ENCODE measurements at regions not wholly inside any gene's neighbourhood (a gene's known extent, or its start where the extent isn't known, plus 50 kb on each side); places are given as distances from the start of the nearest gene placed in this dataset.
A peak's percentile ranks its signal among the peaks of the same experiment; 100 is the strongest.

DNA sequence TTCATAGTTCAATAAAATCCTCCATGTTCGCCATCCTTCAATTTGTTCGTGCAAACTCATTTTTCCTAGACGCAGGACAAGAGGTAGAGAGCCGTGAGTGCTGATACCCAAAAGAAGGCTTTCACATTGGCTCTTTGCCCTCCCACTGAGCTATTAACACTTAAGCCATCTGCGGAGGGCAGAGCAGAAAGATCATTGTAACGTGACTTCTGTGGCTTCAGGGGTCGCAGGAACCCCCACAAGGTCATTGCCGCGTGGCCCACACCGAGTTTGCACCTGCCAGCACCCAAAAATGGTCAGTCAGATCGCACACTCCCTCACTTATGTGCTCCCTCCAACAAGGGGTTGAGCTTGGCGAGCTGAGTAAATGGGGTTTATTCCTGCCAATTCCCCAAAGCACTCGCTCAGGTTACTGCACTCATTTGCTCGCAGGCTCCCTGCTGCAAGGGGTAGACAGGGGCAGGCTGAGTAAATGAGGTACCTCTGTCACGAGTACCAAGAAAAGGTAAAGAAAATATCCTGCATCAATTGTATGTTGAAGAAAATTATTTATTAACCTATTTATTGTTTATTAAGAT is 144.1 kb downstream of the PRR20E start:
- H3K4me3 ChIP-seq (ENCODE audit: control insufficient read depth in 1 of 7, extremely low read depth in 1 of 7, insufficient read depth in 4 of 7, low read depth in 2 of 7, low read length in 6 of 7), result no peak overlapping the region
- POLR2A ChIA-PET, result no interaction called here
- WGBS (ENCODE audit: insufficient coverage), result 94% methylated on average over 12 of the region's 15 CpGs

GRCh38 chr13:57314897-57315520 is 148.0 kb downstream of the PRR20E start:
- Histone ChIP-seq H3K9me3 (ENCODE audit: control extremely low read depth in 1 of 5, control insufficient read depth in 4 of 5, insufficient read depth in 2 of 5, low read depth in 1 of 5, low read length in 4 of 5) (no peaks in the 10 kb centered on the region), H3K27ac (ENCODE audit: insufficient read depth in 1 of 2, low read depth in 1 of 2, low read length in 2 of 2, poor library complexity in 1 of 2, severe bottlenecking in 2 of 2) (no peak overlapping the region), H3K4me1 (ENCODE audit: control extremely low read depth in 1 of 4, control insufficient read depth in 4 of 4, insufficient read depth in 4 of 4, low read length in 3 of 4) (no peaks in the 10 kb centered on the region), H3K4me3 (ENCODE audit: control insufficient read depth in 1 of 7, extremely low read depth in 1 of 7, insufficient read depth in 4 of 7, low read depth in 2 of 7, low read length in 6 of 7) (no peak overlapping the region), H3K36me3 (ENCODE audit: control insufficient read depth in 4 of 4, insufficient read depth in 4 of 4, low read length in 3 of 4) (no peaks in the 10 kb centered on the region), H3K27me3 (replicated peaks in 2 of 5; ENCODE audit: control insufficient read depth in 4 of 5, insufficient read depth in 5 of 5, low read length in 4 of 5) (no peaks in the 10 kb centered on the region)
- no peak for DNase-seq
- ChIA-PET CTCF (no interaction called here), POLR2A (no interaction called here)
- 100% methylated on average over 2 of the region's 6 CpGs for WGBS (ENCODE audit: insufficient coverage)

More for the DNA sequence above, 144.1 kb downstream of the PRR20E start:
- Histone ChIP-seq H3K4me1 (ENCODE audit: control extremely low read depth in 1 of 4, control insufficient read depth in 4 of 4, insufficient read depth in 4 of 4, low read length in 3 of 4) (no peaks in the 10 kb centered on the region), H3K27me3 (replicated peaks in 2 of 5; ENCODE audit: control insufficient read depth in 4 of 5, insufficient read depth in 5 of 5, low read length in 4 of 5) (no peaks in the 10 kb centered on the region), H3K36me3 (ENCODE audit: control insufficient read depth in 4 of 4, insufficient read depth in 4 of 4, low read length in 3 of 4) (no peaks in the 10 kb centered on the region), H3K27ac (ENCODE audit: insufficient read depth in 1 of 2, low read depth in 1 of 2, low read length in 2 of 2, poor library complexity in 1 of 2, severe bottlenecking in 2 of 2) (no peak overlapping the region), H3K9me3 (ENCODE audit: control extremely low read depth in 1 of 5, control insufficient read depth in 4 of 5, insufficient read depth in 2 of 5, low read depth in 1 of 5, low read length in 4 of 5) (no peaks in the 10 kb centered on the region)
- CTCF ChIA-PET, result no interaction called here
- DNase-seq, result no peak

DNA sequence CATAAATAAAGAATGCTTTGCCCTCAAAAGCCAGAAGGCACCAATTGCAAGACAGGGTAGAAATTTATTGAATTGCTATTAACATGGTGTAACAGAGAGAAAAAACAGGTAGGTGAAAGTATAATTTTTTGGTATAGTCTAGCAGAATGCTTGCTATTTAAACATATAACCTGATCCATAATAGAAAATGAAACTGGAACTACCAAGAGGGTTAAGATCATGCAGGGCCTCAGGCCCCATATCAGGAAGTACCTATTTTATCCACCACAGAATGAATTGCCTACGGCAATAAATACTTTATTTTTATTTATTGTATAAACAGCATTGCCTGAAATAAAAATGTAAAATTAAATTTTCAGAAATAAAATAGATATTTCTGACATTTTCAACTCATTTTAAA is 159.5 kb downstream of the PRR20E start:
- Histone ChIP-seq H3K4me3 (ENCODE audit: control insufficient read depth in 1 of 7, extremely low read depth in 1 of 7, insufficient read depth in 4 of 7, low read depth in 2 of 7, low read length in 6 of 7) (peak overlapping the region in 1 of 7 experiments; percentile 28), H3K27ac (ENCODE audit: insufficient read depth in 1 of 2, low read depth in 1 of 2, low read length in 2 of 2, poor library complexity in 1 of 2, severe bottlenecking in 2 of 2) (no peak overlapping the region), H3K9me3 (ENCODE audit: control extremely low read depth in 1 of 5, control insufficient read depth in 4 of 5, insufficient read depth in 2 of 5, low read depth in 1 of 5, low read length in 4 of 5) (no peaks in the 10 kb centered on the region), H3K27me3 (replicated peaks in 2 of 5; ENCODE audit: control insufficient read depth in 4 of 5, insufficient read depth in 5 of 5, low read length in 4 of 5) (no peaks in the 10 kb centered on the region), H3K4me1 (ENCODE audit: control extremely low read depth in 1 of 4, control insufficient read depth in 4 of 4, insufficient read depth in 4 of 4, low read length in 3 of 4) (no peaks in the 10 kb centered on the region), H3K36me3 (ENCODE audit: control insufficient read depth in 4 of 4, insufficient read depth in 4 of 4, low read length in 3 of 4) (no peaks in the 10 kb centered on the region)
- no CpG with 5 or more reads among the region's 1 CpG for WGBS (ENCODE audit: insufficient coverage)
- CTCF ChIA-PET, result no interaction called here
- POLR2A ChIA-PET, result no interaction called here
- peak in 2 of 3 donors; percentile 15 to 16 for DNase-seq

DNA sequence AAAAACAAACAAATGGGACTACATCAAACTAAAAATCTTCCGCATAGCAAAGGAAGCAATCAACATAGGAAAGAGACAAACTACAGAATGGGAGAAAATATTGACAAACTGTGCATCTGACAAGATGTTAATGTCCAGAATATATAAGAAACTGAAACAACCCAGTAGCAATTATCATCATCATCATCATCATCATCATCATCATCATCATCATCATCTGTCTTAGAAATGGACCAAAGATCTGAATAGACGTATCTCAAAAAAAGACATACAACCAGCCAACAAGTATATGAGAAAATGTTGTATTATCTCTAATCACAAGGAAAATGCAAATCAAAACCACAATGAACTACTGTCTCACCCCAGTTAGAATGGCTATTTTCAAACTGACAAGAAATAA is 173.9 kb downstream of the PRR20E start:
- Histone ChIP-seq H3K4me1 (ENCODE audit: control extremely low read depth in 1 of 4, control insufficient read depth in 4 of 4, insufficient read depth in 4 of 4, low read length in 3 of 4) (no peaks in the 10 kb centered on the region), H3K36me3 (ENCODE audit: control insufficient read depth in 4 of 4, insufficient read depth in 4 of 4, low read length in 3 of 4) (no peaks in the 10 kb centered on the region), H3K9me3 (ENCODE audit: control extremely low read depth in 1 of 5, control insufficient read depth in 4 of 5, insufficient read depth in 2 of 5, low read depth in 1 of 5, low read length in 4 of 5) (no peaks in the 10 kb centered on the region), H3K27ac (ENCODE audit: insufficient read depth in 1 of 2, low read depth in 1 of 2, low read length in 2 of 2, poor library complexity in 1 of 2, severe bottlenecking in 2 of 2) (no peak overlapping the region), H3K4me3 (ENCODE audit: control insufficient read depth in 1 of 7, extremely low read depth in 1 of 7, insufficient read depth in 4 of 7, low read depth in 2 of 7, low read length in 6 of 7) (no peak overlapping the region), H3K27me3 (replicated peaks in 2 of 5; ENCODE audit: control insufficient read depth in 4 of 5, insufficient read depth in 5 of 5, low read length in 4 of 5) (no peaks in the 10 kb centered on the region)
- ChIA-PET CTCF (no interaction called here), POLR2A (no interaction called here)
- DNase-seq, result no peak
- WGBS (ENCODE audit: insufficient coverage), result no CpG with 5 or more reads among the region's 2 CpGs

- Histone ChIP-seq H3K4me3 (ENCODE audit: control insufficient read depth in 1 of 7, extremely low read depth in 1 of 7, insufficient read depth in 4 of 7, low read depth in 2 of 7, low read length in 6 of 7) (no peak overlapping the region), H3K36me3 (ENCODE audit: control insufficient read depth in 4 of 4, insufficient read depth in 4 of 4, low read length in 3 of 4) (no peaks in the 10 kb centered on the region), H3K9me3 (ENCODE audit: control extremely low read depth in 1 of 5, control insufficient read depth in 4 of 5, insufficient read depth in 2 of 5, low read depth in 1 of 5, low read length in 4 of 5) (no peaks in the 10 kb centered on the region), H3K27ac (ENCODE audit: insufficient read depth in 1 of 2, low read depth in 1 of 2, low read length in 2 of 2, poor library complexity in 1 of 2, severe bottlenecking in 2 of 2) (no peak overlapping the region), H3K27me3 (replicated peaks in 2 of 5; ENCODE audit: control insufficient read depth in 4 of 5, insufficient read depth in 5 of 5, low read length in 4 of 5) (no peaks in the 10 kb centered on the region), H3K4me1 (ENCODE audit: control extremely low read depth in 1 of 4, control insufficient read depth in 4 of 4, insufficient read depth in 4 of 4, low read length in 3 of 4) (no peaks in the 10 kb centered on the region)
- CTCF ChIA-PET, result no interaction called here
- no peak for DNase-seq
- POLR2A ChIA-PET, result no interaction called here
- WGBS (ENCODE audit: insufficient coverage), result 78% methylated on average over 1 of the region's 1 CpG
Observed at GRCh38 chr13:57345526-57345925, 178.5 kb downstream of the PRR20E start.

- Histone ChIP-seq H3K27ac (ENCODE audit: insufficient read depth in 1 of 2, low read depth in 1 of 2, low read length in 2 of 2, poor library complexity in 1 of 2, severe bottlenecking in 2 of 2) (no peak overlapping the region), H3K9me3 (ENCODE audit: control extremely low read depth in 1 of 5, control insufficient read depth in 4 of 5, insufficient read depth in 2 of 5, low read depth in 1 of 5, low read length in 4 of 5) (no peaks in the 10 kb centered on the region), H3K27me3 (replicated peaks in 2 of 5; ENCODE audit: control insufficient read depth in 4 of 5, insufficient read depth in 5 of 5, low read length in 4 of 5) (no peaks in the 10 kb centered on the region), H3K36me3 (ENCODE audit: control insufficient read depth in 4 of 4, insufficient read depth in 4 of 4, low read length in 3 of 4) (no peaks in the 10 kb centered on the region), H3K4me3 (ENCODE audit: control insufficient read depth in 1 of 7, extremely low read depth in 1 of 7, insufficient read depth in 4 of 7, low read depth in 2 of 7, low read length in 6 of 7) (no peak overlapping the region), H3K4me1 (ENCODE audit: control extremely low read depth in 1 of 4, control insufficient read depth in 4 of 4, insufficient read depth in 4 of 4, low read length in 3 of 4) (no peaks in the 10 kb centered on the region)
- ChIA-PET POLR2A (no interaction called here), CTCF (no interaction called here)
- 100% methylated on average over 2 of the region's 2 CpGs for WGBS (ENCODE audit: insufficient coverage)
- DNase-seq, result no peak
Observed at GRCh38 chr13:57346786-57347185, 179.8 kb downstream of the PRR20E start.

GRCh38 chr13:57352114-57352513 is 185.1 kb downstream of the PRR20E start:
- H3K9me3 ChIP-seq (ENCODE audit: control extremely low read depth in 1 of 5, control insufficient read depth in 4 of 5, insufficient read depth in 2 of 5, low read depth in 1 of 5, low read length in 4 of 5), result no peaks in the 10 kb centered on the region
- no CpG with 5 or more reads among the region's 1 CpG for WGBS (ENCODE audit: insufficient coverage)
- no peak for DNase-seq
- no peaks in the 10 kb centered on the region for H3K4me1 ChIP-seq (ENCODE audit: control extremely low read depth in 1 of 4, control insufficient read depth in 4 of 4, insufficient read depth in 4 of 4, low read length in 3 of 4)
- no peak overlapping the region for H3K27ac ChIP-seq (ENCODE audit: insufficient read depth in 1 of 2, low read depth in 1 of 2, low read length in 2 of 2, poor library complexity in 1 of 2, severe bottlenecking in 2 of 2)
- H3K36me3 ChIP-seq (ENCODE audit: control insufficient read depth in 4 of 4, insufficient read depth in 4 of 4, low read length in 3 of 4), result no peaks in the 10 kb centered on the region
- H3K4me3 ChIP-seq (ENCODE audit: control insufficient read depth in 1 of 7, extremely low read depth in 1 of 7, insufficient read depth in 4 of 7, low read depth in 2 of 7, low read length in 6 of 7), result no peak overlapping the region
- no peaks in the 10 kb centered on the region for H3K27me3 ChIP-seq (replicated peaks in 2 of 5; ENCODE audit: control insufficient read depth in 4 of 5, insufficient read depth in 5 of 5, low read length in 4 of 5)
- POLR2A ChIA-PET, result no interaction called here
- CTCF ChIA-PET, result no interaction called here
